SU-DHL-6 (cell line): ENCODE measurements at regions not wholly inside any gene's neighbourhood (a gene's known extent, or its start where the extent isn't known, plus 50 kb on each side); places are given as distances from the start of the nearest gene placed in this dataset.

Experiments used
- H2AFZ ChIP-seq: fragments of 200-600 bp; sonication (generic); 2 replicates; pipeline ENCODE4 v1.6.1; 2014; ENCODE audit warnings: low read depth, mild to moderate bottlenecking, moderate library complexity, mixed read lengths, antibody characterized with exemption, low read length; ENCODE audit not compliant: severe bottlenecking
- H3F3A ChIP-seq: fragments of 200-600 bp; shearing (Covaris generic); 2 replicates; pipeline ENCODE4 v1.6.0; 2016; ENCODE audit warnings: antibody characterized with exemption, mild to moderate bottlenecking; ENCODE audit not compliant: insufficient read depth
- H3K27ac ChIP-seq: fragments of 200-600 bp; sonication (generic); 2 replicates; pipeline ENCODE4 v1.5.1; 2016; ENCODE audit warnings: low read depth, mild to moderate bottlenecking, low read length, moderate library complexity, mixed read lengths
- H3K27me3 ChIP-seq: fragments of 200-600 bp; sonication (generic), shearing (Covaris generic); 2 replicates; pipeline ENCODE4 v1.6.0; 2014; ENCODE audit warnings: mild to moderate bottlenecking, low read length
- H3K36me3 ChIP-seq: fragments of 200-600 bp; sonication (generic); 2 replicates; pipeline ENCODE4 v1.6.1; 2014; ENCODE audit warnings: mild to moderate bottlenecking, low read length, mixed read lengths
- H3K4me2 ChIP-seq: fragments of 300-600, 200-600 bp; shearing (Covaris generic), sonication (generic); 2 replicates; pipeline ENCODE4 v1.6.0; 2014; ENCODE audit warnings: low read length, low read depth, mild to moderate bottlenecking; ENCODE audit not compliant: poor library complexity, severe bottlenecking
- H3K4me3 ChIP-seq: fragments of 200-600 bp; sonication (generic); 2 replicates; pipeline ENCODE4 v1.5.1; 2014; ENCODE audit warnings: antibody characterized with exemption, low read length, mild to moderate bottlenecking, mixed read lengths; ENCODE audit not compliant: insufficient read depth, poor library complexity, severe bottlenecking
- H3K79me2 ChIP-seq: fragments of 200-600 bp; sonication (generic); 2 replicates; pipeline ENCODE4 v1.6.1; 2014; ENCODE audit warnings: mild to moderate bottlenecking, low read length, moderate library complexity; ENCODE audit not compliant: insufficient read depth
- H3K9ac ChIP-seq: fragments of 200-600 bp; sonication (generic); 2 replicates; pipeline ENCODE4 v1.7.0; 2014; ENCODE audit warnings: mild to moderate bottlenecking, low read length
- H3K9me2 ChIP-seq: fragments of 200-600 bp; sonication (generic); replicated peaks from 2 replicates; pipeline ENCODE4 v1.6.1; 2014; ENCODE audit warnings: low read length; ENCODE audit not compliant: insufficient read depth
- H3K9me3 ChIP-seq: fragments of 200-600 bp; sonication (generic); 2 replicates; pipeline ENCODE4 v1.6.1; 2014; ENCODE audit warnings: low read length, mixed read lengths; ENCODE audit not compliant: insufficient read depth
- H4K20me1 ChIP-seq: fragments of 200-600 bp; sonication (generic); 2 replicates; pipeline ENCODE4 v1.6.1; 2014; ENCODE audit warnings: low read depth, mild to moderate bottlenecking, antibody characterized with exemption, low read length, moderate library complexity, mixed read lengths
- CTCF ChIP-seq: fragments of 200-600 bp; sonication (generic); IDR thresholded peaks from one replicate; pipeline ENCODE4 v1.5.1; 2017; ENCODE audit warnings: antibody characterized with exemption, mild to moderate bottlenecking, low read length, moderate library complexity; ENCODE audit not compliant: insufficient read depth, poor library complexity, severe bottlenecking
- EZH2phosphoT487 ChIP-seq: fragments of 200-600 bp; sonication (generic), shearing (Covaris generic); conservative IDR thresholded peaks from 2 replicates; pipeline ENCODE4 v1.6.1; 2018; ENCODE audit warnings: mild to moderate bottlenecking, antibody characterized with exemption, low read length, moderate library complexity, mixed read lengths

- no peaks in the 10 kb centered on the region for H3K36me3 ChIP-seq
- no peak overlapping the region for H3K27ac ChIP-seq
- peak overlapping the region; percentile 32 for H2AFZ ChIP-seq
- no peaks in the 10 kb centered on the region for H3K27me3 ChIP-seq
- H3F3A ChIP-seq = no peaks in the 10 kb centered on the region
- no peaks in the 10 kb centered on the region for H3K79me2 ChIP-seq
- no peaks in the 10 kb centered on the region for H3K9me3 ChIP-seq
- TF ChIP-seq CTCF (no peak), EZH2phosphoT487 (no peak)
- no peaks in the 10 kb centered on the region for H4K20me1 ChIP-seq
- no peak overlapping the region for H3K9ac ChIP-seq
- H3K4me3 ChIP-seq = no peak overlapping the region
- no peaks in the 10 kb centered on the region for H3K9me2 ChIP-seq
- H3K4me2 ChIP-seq = no peak overlapping the region
These were observed 810.1 kb downstream of the FSCB start for GRCh38 chr14:43697003-43697402.

DNA sequence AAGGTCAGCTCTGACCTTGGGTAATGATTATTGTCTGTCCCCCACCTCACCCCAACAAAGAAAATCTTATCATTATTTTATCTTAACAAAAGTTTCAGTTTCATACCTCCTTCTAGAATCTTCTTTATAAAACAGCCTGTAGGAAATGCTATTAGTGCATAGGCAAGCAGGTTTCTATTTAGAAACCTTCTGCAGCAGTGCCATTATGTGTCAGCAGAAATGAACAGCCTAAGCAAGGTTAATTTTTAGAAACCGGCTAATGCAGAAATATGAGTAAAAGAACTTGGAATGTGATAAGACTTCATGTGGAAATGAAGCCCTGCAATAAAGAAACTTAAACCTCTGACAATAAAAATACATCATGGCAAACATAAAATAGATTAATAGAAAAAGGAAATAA, 814.4 kb downstream of the FSCB start:
- Histone ChIP-seq H2AFZ (no peak overlapping the region), H3K36me3 (no peaks in the 10 kb centered on the region), H3K9ac (no peak overlapping the region), H3K9me2 (no peaks in the 10 kb centered on the region), H3K9me3 (no peaks in the 10 kb centered on the region), H3F3A (no peaks in the 10 kb centered on the region), H3K27ac (no peak overlapping the region), H3K79me2 (no peaks in the 10 kb centered on the region), H3K4me2 (no peak overlapping the region), H4K20me1 (no peaks in the 10 kb centered on the region), H3K27me3 (no peaks in the 10 kb centered on the region), H3K4me3 (no peak overlapping the region)
- no peak for TF ChIP-seq EZH2phosphoT487
- no peak for TF ChIP-seq CTCF

DNA sequence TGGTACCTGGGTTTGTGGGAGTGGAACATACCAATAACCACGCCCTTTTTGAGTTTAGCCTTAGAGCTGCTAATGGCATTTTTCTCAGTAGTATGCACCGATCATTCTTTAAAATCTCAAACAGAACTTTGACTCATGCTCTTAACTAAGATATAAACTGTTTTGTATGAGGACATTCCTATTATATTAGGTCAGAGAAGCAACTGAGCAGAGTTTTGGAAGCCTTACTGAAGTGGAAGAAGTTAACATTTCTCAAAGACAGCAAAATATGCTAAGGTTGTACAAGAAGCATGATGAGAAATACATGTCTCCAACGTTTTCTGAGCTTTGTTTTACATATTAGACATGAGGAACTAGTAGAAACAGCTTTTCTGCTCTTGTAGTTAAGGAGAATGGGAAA, 819.2 kb downstream of the FSCB start:
- H2AFZ ChIP-seq = no peak overlapping the region
- no peak overlapping the region for H3K4me2 ChIP-seq
- H4K20me1 ChIP-seq = no peaks in the 10 kb centered on the region
- no peaks in the 10 kb centered on the region for H3K9me3 ChIP-seq
- H3F3A ChIP-seq = no peaks in the 10 kb centered on the region
- H3K9ac ChIP-seq = no peak overlapping the region
- H3K27ac ChIP-seq = no peak overlapping the region
- H3K36me3 ChIP-seq = no peaks in the 10 kb centered on the region
- no peaks in the 10 kb centered on the region for H3K9me2 ChIP-seq
- no peaks in the 10 kb centered on the region for H3K27me3 ChIP-seq
- H3K79me2 ChIP-seq = no peaks in the 10 kb centered on the region
- no peak overlapping the region for H3K4me3 ChIP-seq
- no peak for TF ChIP-seq EZH2phosphoT487
- TF ChIP-seq CTCF = no peak
